Erythroblast (primary cell): ENCODE measurements at regions not wholly inside any gene's neighbourhood (a gene's known extent, or its start where the extent isn't known, plus 50 kb on each side); places are given as distances from the start of the nearest gene placed in this dataset.

Experiments
- GATA1 ChIP-seq: IDR thresholded peaks from 2 replicates; pipeline ENCODE4 v1.6.1; 2011; ENCODE audit warnings: low read depth, mild to moderate bottlenecking, control low read depth, low read length, moderate library complexity
- POLR2A ChIP-seq: IDR thresholded peaks from 2 replicates; pipeline ENCODE4 v1.6.1; 2011; ENCODE audit warnings: mild to moderate bottlenecking, low read length

DNA sequence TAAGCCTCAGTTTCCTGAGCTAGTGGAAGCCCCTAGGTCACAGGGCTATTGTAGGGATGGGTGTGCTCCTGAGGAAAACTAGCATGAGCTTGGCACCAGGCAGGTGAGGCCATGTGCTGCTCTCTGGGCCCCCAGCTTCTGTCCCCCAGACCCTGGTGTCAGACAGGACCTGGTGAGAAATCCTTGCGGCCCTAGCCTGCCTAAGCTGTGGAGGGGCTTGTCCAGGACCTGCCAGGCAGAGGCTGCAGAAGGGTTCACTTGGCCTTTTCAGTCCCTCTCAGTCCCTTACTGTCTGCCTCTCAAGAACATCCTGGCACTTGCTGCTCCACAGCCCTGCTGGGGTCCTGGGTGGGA, 58.4 kb downstream of the ZFP36L2 start:
- TF ChIP-seq POLR2A (no peak), GATA1 (no peak)
